Mesendoderm (in vitro differentiated cells): ENCODE measurements at regions not wholly inside any gene's neighbourhood (a gene's known extent, or its start where the extent isn't known, plus 50 kb on each side); places are given as distances from the start of the nearest gene placed in this dataset.

Experiments
- DNase-seq: peaks from one replicate; pipeline ENCODE4 v3.0.0; 2013
- H2AK5ac ChIP-seq: 2 replicates; pipeline ENCODE4 v1.6.1; 2013; ENCODE audit warnings: low read length, inconsistent platforms
- H2BK120ac ChIP-seq: 2 replicates; pipeline ENCODE4 v1.6.1; 2013; ENCODE audit warnings: low read depth, mild to moderate bottlenecking, low read length, moderate library complexity, mixed read lengths
- H2BK15ac ChIP-seq: replicated peaks from 2 replicates; pipeline ENCODE4 v1.6.1; 2013; ENCODE audit warnings: low read depth, mild to moderate bottlenecking, moderate library complexity
- H2BK5ac ChIP-seq: 2 replicates; pipeline ENCODE4 v1.6.1; 2013; ENCODE audit warnings: low read length, inconsistent platforms
- H3K18ac ChIP-seq: 2 replicates; pipeline ENCODE4 v1.6.1; 2013; ENCODE audit warnings: mild to moderate bottlenecking, low read length, mixed read lengths
- H3K23ac ChIP-seq: one replicate; pipeline ENCODE4 v1.6.1; 2013; ENCODE audit warnings: low read length
- H3K27ac ChIP-seq: 2 replicates; pipeline ENCODE4 v1.5.1; 2013; ENCODE audit warnings: low read depth, mild to moderate bottlenecking, inconsistent platforms, low read length, moderate library complexity
- H3K27me3 ChIP-seq: 2 replicates; pipeline ENCODE4 v1.6.1; 2013; ENCODE audit warnings: low read length, control low read depth, mild to moderate bottlenecking, inconsistent platforms; ENCODE audit not compliant: insufficient read depth, poor library complexity
- H3K36me3 ChIP-seq: 2 replicates; pipeline ENCODE4 v1.6.1; 2013; ENCODE audit warnings: low read length, inconsistent platforms; ENCODE audit not compliant: control insufficient read depth, insufficient read depth
- H3K4ac ChIP-seq: one replicate; pipeline ENCODE4 v1.6.1; 2013; ENCODE audit warnings: low read depth, mild to moderate bottlenecking, low read length, moderate library complexity
- H3K4me1 ChIP-seq: 2 replicates; pipeline ENCODE4 v1.6.1; 2013; ENCODE audit warnings: low read depth, low read length, inconsistent platforms; ENCODE audit not compliant: control insufficient read depth
- H3K4me2 ChIP-seq: 2 replicates; pipeline ENCODE4 v1.6.1; 2013; ENCODE audit warnings: low read length
- H3K4me3 ChIP-seq: 2 replicates; pipeline ENCODE4 v1.5.1; 2013; ENCODE audit warnings: mild to moderate bottlenecking, low read length
- H3K56ac ChIP-seq: one replicate; pipeline ENCODE4 v1.6.1; 2013; ENCODE audit warnings: low read length
- H3K79me1 ChIP-seq: 2 replicates; pipeline ENCODE4 v1.6.1; 2013; ENCODE audit warnings: low read length, inconsistent platforms
- H3K79me2 ChIP-seq: 2 replicates; pipeline ENCODE4 v1.6.1; 2013; ENCODE audit warnings: mild to moderate bottlenecking, low read length; ENCODE audit not compliant: control insufficient read depth, insufficient read depth
- H3K9ac ChIP-seq: 2 replicates; pipeline ENCODE4 v1.6.1; 2013; ENCODE audit warnings: low read length, inconsistent platforms
- H4K5ac ChIP-seq: one replicate; pipeline ENCODE4 v1.6.1; 2013; ENCODE audit warnings: low read length
- H4K8ac ChIP-seq: one replicate; pipeline ENCODE4 v1.6.1; 2013; ENCODE audit warnings: low read depth, mild to moderate bottlenecking, control low read depth, low read length, moderate library complexity
- WGBS: extraction: QIAGEN DNeasy Blood & Tissue Kit; methylation state at CpG from one replicate; pipeline ENCODE4 v1.1.7; 2013; ENCODE audit warnings: low lambda C conversion rate, missing lambda C conversion rate; ENCODE audit not compliant: insufficient coverage; ENCODE audit errors: extremely low coverage; 5-methylcytosine and 5-hydroxymethylcytosine counted together

DNA sequence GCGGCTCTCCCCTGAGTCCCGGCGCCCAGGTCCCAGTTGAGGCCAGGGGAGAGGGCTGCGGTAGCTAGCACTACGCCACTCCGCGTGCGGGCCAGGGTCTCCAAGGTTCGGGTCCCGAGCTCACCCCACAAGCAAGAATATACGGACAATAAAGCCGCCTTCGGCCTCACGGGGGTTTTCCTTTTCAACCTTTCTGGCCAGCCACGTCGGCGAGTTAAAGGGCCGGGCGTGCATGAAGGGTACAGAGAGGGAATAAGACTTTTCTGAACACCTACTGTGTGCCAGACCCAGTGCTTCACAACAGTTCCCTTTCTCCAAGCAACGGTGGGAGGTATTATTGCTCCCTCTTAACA, 138.5 kb upstream of the ZIC3 start:
- Histone ChIP-seq H4K8ac (peak overlapping the region; percentile 89), H4K5ac (no peak overlapping the region), H3K27me3 (no peaks in the 10 kb centered on the region), H3K18ac (peak overlapping the region; percentile 96), H3K36me3 (no peaks in the 10 kb centered on the region), H3K27ac (peak overlapping the region; percentile 77), H3K4me2 (peak overlapping the region; percentile 16), H2BK15ac (peak overlapping the region; percentile 28), H3K79me2 (no peaks in the 10 kb centered on the region), H3K9ac (peak overlapping the region; percentile 77), H3K79me1 (no peaks in the 10 kb centered on the region), H2BK120ac (peak overlapping the region; percentile 93), H3K4ac (peak overlapping the region; percentile 95), H3K23ac (no peak overlapping the region), H2BK5ac (peak overlapping the region; percentile 9), H3K4me1 (no peaks in the 10 kb centered on the region), H3K56ac (peak overlapping the region; percentile 69), H2AK5ac (no peak overlapping the region), H3K4me3 (no peak overlapping the region)
- peak; percentile 28 for DNase-seq
- WGBS: no CpG with 5 or more reads among the region's 20 CpGs

DNA sequence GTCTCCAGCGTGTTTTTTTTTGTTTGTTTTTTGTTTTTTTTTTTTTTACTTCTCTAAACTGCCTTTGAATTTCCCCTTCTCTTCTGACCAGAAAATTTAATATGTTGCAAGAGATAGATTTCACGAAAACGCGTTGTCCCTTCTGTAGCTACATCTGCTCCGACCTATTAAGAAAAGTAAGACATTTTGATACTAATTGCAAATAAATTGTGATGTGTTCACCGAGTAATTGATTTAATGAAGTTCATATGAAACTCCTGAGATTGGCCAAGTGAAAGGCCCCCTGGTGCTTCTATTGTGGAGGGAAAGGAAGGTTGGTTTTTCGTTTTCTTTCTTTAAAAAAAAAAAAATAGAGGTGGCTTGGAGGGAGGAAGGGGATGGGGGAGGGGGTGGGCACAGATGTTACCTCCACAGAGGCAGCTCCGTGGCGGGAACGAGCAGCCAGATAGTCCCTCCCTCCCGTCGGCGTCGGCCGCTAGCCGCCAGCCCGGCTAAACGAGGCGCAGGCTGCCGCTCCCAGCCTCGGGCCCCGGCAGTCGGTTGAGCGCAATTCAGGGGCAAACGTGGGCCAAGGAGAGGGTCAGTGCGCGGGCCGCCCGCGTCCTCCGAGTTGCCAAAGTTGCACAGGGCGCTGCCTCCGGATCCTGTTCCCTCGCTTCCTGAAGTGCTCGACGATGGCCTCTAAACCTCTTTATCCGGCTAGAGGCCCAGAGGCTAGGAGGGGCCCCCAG, 139.1 kb upstream of the ZIC3 start:
- DNase-seq: peak; percentile 67
- Histone ChIP-seq H3K56ac (peak overlapping the region; percentile 69), H3K79me1 (no peaks in the 10 kb centered on the region), H3K36me3 (no peaks in the 10 kb centered on the region), H2BK15ac (peak overlapping the region; percentile 28), H3K27me3 (no peaks in the 10 kb centered on the region), H3K18ac (peak overlapping the region; percentile 96), H3K79me2 (no peaks in the 10 kb centered on the region), H3K23ac (no peak overlapping the region), H3K4me3 (no peak overlapping the region), H3K4me1 (no peaks in the 10 kb centered on the region), H3K4ac (peak overlapping the region; percentile 95), H4K5ac (no peak overlapping the region), H2BK5ac (no peak overlapping the region), H2AK5ac (no peak overlapping the region), H3K9ac (peak overlapping the region; percentile 77), H4K8ac (peak overlapping the region; percentile 89), H3K4me2 (peak overlapping the region; percentile 3), H2BK120ac (peak overlapping the region; percentile 93), H3K27ac (peak overlapping the region; percentile 77)
- no CpG with 5 or more reads among the region's 37 CpGs for WGBS

DNA sequence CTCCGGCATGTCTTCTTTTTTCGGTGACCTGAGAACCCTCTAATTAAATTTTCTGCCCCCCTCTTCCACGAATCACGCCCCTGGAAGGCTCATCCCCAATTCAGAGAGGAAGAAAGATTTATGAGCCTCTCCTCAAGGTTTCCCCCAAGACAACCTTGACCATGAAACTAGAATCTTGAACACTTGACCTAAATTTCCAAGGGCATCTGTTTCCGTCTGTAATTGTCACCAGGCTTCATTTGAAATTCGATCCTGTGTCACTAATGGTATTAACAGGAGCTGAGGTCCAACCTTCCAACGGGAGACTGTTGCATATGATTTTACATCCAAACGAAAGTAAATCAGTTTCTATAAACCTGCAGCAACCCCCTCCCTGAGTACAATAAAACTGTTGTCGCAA, 139.9 kb upstream of the ZIC3 start:
- Histone ChIP-seq H3K18ac (peak overlapping the region; percentile 96), H2AK5ac (no peak overlapping the region), H3K79me2 (no peaks in the 10 kb centered on the region), H3K27me3 (no peaks in the 10 kb centered on the region), H2BK15ac (no peak overlapping the region), H3K27ac (peak overlapping the region; percentile 86), H3K36me3 (no peaks in the 10 kb centered on the region), H3K23ac (no peak overlapping the region), H3K4me3 (no peak overlapping the region), H3K4ac (no peak overlapping the region), H4K8ac (no peak overlapping the region), H3K56ac (peak overlapping the region; percentile 81), H2BK120ac (no peak overlapping the region), H4K5ac (no peak overlapping the region), H3K9ac (peak overlapping the region; percentile 73), H3K79me1 (no peaks in the 10 kb centered on the region), H2BK5ac (peak overlapping the region; percentile 82), H3K4me1 (no peaks in the 10 kb centered on the region), H3K4me2 (no peak overlapping the region)
- WGBS: no CpG with 5 or more reads among the region's 9 CpGs
- DNase-seq: peak; percentile 29

DNA sequence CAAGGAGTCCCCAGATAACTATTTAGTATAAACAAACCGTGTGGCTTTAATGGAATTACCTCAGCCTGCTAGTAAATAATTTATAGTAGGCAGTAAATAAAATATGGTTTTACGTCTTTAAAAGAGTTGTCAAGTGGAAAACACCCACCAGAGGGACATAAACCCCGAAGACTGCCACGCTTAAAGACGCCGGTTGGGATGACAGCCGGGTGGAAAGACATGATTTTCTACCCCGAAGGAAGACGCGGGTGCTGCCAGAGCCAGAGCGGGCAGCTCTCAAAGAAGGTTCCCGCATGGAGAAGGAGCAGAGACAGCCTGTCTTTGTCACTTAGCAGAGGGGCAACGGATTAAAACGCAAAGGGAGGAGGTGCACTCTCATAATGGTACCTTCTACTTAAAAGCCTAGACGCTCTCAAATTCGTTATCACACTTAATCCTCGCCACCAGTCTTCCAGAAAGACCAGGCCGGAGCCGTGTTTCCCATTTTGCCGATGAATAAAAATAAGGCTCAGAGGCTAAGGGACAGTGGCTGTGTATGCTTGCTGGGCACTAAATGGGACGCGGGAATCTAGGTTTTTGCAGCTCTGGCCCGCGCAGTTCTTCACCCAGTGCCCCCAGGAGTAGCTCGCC, 140.5 kb upstream of the ZIC3 start:
- H3K36me3 ChIP-seq: no peaks in the 10 kb centered on the region
- H2BK120ac ChIP-seq: no peak overlapping the region
- peak overlapping the region; percentile 25 for H3K4me2 ChIP-seq
- H3K23ac ChIP-seq: no peak overlapping the region
- no peak overlapping the region for H4K5ac ChIP-seq
- H3K18ac ChIP-seq: peak overlapping the region; percentile 96
- peak overlapping the region; percentile 81 for H3K56ac ChIP-seq
- no peaks in the 10 kb centered on the region for H3K27me3 ChIP-seq
- no peak overlapping the region for H3K4me3 ChIP-seq
- DNase-seq: peak; percentile 53
- WGBS: no CpG with 5 or more reads among the region's 25 CpGs
- H3K4me1 ChIP-seq: no peaks in the 10 kb centered on the region
- H3K9ac ChIP-seq: peak overlapping the region; percentile 73
- H2BK5ac ChIP-seq: peak overlapping the region; percentile 82
- H4K8ac ChIP-seq: no peak overlapping the region
- H2BK15ac ChIP-seq: no peak overlapping the region
- no peaks in the 10 kb centered on the region for H3K79me2 ChIP-seq
- H2AK5ac ChIP-seq: no peak overlapping the region
- H3K4ac ChIP-seq: peak overlapping the region; percentile 16
- peak overlapping the region; percentile 86 for H3K27ac ChIP-seq
- H3K79me1 ChIP-seq: no peaks in the 10 kb centered on the region

DNA sequence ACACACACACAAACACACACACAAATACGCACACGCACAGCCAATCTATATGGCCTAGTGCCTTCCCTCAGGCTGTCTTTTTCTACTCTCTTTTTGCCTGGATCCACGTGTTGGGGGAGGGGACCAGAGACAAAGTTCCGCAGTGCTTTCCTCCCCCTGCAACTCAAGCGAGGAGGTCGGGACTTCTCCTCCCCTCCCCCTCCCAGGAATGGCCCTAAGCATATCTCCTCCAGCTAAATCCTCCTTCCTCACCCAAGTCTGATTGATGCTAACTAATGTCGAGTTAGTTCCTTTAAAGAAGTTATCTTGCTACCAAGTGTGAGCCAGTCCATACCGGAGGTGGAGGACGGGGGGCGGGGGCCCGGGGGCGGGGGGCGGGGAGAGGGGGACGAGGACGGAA, 141.2 kb upstream of the ZIC3 start:
- Histone ChIP-seq H4K5ac (no peak overlapping the region), H3K27ac (peak overlapping the region; percentile 91), H3K23ac (no peak overlapping the region), H4K8ac (no peak overlapping the region), H3K36me3 (no peaks in the 10 kb centered on the region), H2BK5ac (peak overlapping the region; percentile 96), H2AK5ac (no peak overlapping the region), H3K4me3 (no peak overlapping the region), H3K27me3 (no peaks in the 10 kb centered on the region), H3K4me2 (peak overlapping the region; percentile 20), H2BK15ac (no peak overlapping the region), H3K9ac (peak overlapping the region; percentile 68), H3K4me1 (no peaks in the 10 kb centered on the region), H3K56ac (peak overlapping the region; percentile 91), H3K79me1 (no peaks in the 10 kb centered on the region), H3K79me2 (no peaks in the 10 kb centered on the region), H3K4ac (no peak overlapping the region), H3K18ac (peak overlapping the region; percentile 60), H2BK120ac (no peak overlapping the region)
- peak; percentile 95 for DNase-seq
- WGBS: no CpG with 5 or more reads among the region's 15 CpGs
